ENCODE measurements at regions not wholly inside any gene's neighbourhood (a gene's known extent, or its start where the extent isn't known, plus 50 kb on each side); places are given as distances from the start of the nearest gene placed in this dataset.
A peak's percentile ranks its signal among the peaks of the same experiment; 100 is the strongest.

DNA sequence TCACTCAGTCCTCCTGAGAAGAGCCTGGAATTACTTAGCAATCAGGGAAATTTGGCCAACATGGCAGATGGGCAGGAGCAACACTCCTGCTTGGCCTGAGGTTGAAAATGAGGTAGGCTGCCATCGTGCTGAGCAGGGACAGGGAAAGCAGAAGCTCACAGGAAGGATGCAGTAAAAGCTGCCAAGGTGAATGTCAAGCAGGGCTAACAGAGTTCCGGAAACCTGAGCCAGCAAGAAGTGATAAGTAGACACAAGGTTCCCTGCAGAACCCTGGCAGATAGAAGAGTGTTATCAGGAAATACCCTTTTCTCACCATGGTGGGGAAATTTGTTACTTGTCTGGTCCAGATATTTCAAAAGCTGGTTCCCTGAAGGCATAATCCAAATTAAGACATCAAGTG, 454.3 kb upstream of the MEX3C start:
- TF ChIP-seq, protein P1, sequence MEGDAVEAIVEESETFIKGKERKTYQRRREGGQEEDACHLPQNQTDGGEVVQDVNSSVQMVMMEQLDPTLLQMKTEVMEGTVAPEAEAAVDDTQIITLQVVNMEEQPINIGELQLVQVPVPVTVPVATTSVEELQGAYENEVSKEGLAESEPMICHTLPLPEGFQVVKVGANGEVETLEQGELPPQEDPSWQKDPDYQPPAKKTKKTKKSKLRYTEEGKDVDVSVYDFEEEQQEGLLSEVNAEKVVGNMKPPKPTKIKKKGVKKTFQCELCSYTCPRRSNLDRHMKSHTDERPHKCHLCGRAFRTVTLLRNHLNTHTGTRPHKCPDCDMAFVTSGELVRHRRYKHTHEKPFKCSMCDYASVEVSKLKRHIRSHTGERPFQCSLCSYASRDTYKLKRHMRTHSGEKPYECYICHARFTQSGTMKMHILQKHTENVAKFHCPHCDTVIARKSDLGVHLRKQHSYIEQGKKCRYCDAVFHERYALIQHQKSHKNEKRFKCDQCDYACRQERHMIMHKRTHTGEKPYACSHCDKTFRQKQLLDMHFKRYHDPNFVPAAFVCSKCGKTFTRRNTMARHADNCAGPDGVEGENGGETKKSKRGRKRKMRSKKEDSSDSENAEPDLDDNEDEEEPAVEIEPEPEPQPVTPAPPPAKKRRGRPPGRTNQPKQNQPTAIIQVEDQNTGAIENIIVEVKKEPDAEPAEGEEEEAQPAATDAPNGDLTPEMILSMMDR (conservative IDR thresholded peaks at IDR 0.05) = no peak
- Histone ChIP-seq H3K4me3 (ENCODE audit: low read length) (no peak overlapping the region), H3K4me1 (ENCODE audit: control insufficient read depth, insufficient read depth, low read length) (peaks cover 22% of the 10 kb centered on the region), H3K27me3 (ENCODE audit: control insufficient read depth, insufficient read depth, low read length, poor library complexity, severe bottlenecking) (no peaks in the 10 kb centered on the region), H3K36me3 (ENCODE audit: control insufficient read depth, insufficient read depth, low read length) (no peaks in the 10 kb centered on the region), H3K27ac (ENCODE audit: low read depth, low read length) (no peak overlapping the region), H3K9ac (ENCODE audit: extremely low read depth, low read length, poor library complexity, severe bottlenecking) (no peak overlapping the region), H3K9me3 (ENCODE audit: control insufficient read depth, low read length) (no peaks in the 10 kb centered on the region)
- Mint-ChIP-seq H3K36me3 (ENCODE audit: low read depth) (no peaks in the 10 kb centered on the region), H3K4me1 (peaks cover 41% of the 10 kb centered on the region), H3K9me3 (no peaks in the 10 kb centered on the region), H3K4me3 (no peak overlapping the region), H3K27me3 (ENCODE audit: insufficient read depth) (no peaks in the 10 kb centered on the region), H3K27ac (no peak overlapping the region)
- 67 to 93% methylated on average over 2 of the region's 2 CpGs for WGBS, 2 experiments (ENCODE audit: insufficient coverage in 1 of 2, insufficient read length in 1 of 2)
- no peak for DNase-seq

DNA sequence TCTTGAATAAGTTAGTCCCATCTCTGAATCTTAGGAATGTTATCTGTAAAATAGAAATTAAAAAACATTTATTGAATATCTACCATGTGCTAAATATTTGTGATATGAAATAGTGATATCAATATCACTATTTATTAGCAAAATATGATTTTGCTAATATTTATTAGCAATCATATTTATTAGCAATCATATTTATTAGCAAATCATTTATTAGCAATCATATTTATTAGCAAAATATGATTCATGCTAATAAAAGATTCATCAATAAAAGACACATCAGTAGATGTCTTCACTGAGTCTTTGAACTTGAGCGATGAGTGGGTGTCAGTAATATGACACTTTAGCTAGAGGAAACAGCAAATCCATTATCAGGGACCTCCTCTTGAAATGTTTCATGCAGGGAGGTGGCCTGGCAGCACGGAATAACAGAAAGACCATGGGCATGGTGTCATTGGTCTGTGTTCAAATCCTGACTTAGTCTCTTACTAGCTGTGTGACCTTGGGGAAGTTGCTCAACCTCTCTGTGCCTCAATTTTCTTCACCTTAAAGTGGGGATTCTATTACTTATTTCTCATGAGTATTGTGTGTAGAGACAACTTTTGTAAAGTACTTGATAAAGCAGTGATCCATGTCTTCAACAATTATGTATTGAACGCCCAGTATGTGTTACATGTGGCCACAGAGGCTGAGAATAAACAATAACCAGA, 456.2 kb upstream of the MEX3C start:
- H3K4me1 Mint-ChIP-seq = peaks cover 51% of the 10 kb centered on the region
- 99 to 100% methylated on average over 1 to 3 of the region's 3 CpGs for WGBS, 2 experiments (ENCODE audit: insufficient coverage in 1 of 2, insufficient read length in 1 of 2)
- H3K36me3 Mint-ChIP-seq (ENCODE audit: low read depth) = no peaks in the 10 kb centered on the region

DNA sequence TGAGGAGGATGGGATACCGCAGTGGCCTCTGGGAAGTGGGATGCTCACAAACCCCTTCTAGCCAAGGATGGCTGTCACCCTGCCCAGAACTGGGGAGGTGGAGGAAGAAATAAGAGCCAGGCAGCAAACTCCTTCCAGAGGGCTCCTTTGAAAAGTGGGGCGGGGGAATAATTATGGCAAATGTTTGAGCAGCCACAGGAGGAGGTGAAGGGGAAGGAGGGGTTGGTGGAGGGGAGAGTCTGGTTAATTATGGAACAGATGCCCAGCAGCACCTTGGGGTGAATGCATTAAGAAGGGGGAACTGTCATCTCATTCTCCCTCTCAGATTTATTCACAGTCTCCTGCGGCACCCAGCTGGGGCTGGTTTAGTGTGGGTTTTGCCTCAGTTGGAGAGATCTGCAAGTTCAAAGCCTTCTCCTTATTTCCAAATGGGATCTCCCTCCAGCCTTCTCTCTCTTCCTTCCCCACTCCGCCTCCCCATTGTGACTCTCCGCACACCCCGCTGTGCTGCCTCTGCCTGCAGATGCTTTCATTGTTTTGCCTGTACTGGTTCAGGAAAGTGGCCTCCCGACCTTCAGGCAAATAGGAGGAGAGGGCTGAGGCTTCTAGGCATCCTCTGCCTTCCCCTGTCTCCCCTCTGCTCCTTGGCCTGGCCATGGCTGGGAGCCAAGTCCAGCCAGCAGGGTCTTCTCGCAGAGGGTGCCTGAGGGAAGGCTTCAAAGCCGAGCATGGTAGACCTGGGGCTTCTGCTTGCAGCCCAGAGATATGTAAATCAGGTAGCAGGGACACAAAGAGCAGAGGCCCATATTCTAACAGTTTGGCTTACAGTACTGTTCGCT, 457.2 kb upstream of the MEX3C start:
- H3K4me1 ChIP-seq (ENCODE audit: control insufficient read depth, insufficient read depth, low read length) = peaks cover 32% of the 10 kb centered on the region
- H3K27ac ChIP-seq (ENCODE audit: low read depth, low read length) = peak overlapping the region; percentile 83
- Mint-ChIP-seq H3K27ac (peak overlapping the region; percentile 48), H3K36me3 (ENCODE audit: low read depth) (no peaks in the 10 kb centered on the region), H3K27me3 (ENCODE audit: insufficient read depth) (no peaks in the 10 kb centered on the region), H3K9me3 (no peaks in the 10 kb centered on the region), H3K4me1 (peaks cover 56% of the 10 kb centered on the region), H3K4me3 (no peak overlapping the region)
- H3K27me3 ChIP-seq (ENCODE audit: control insufficient read depth, insufficient read depth, low read length, poor library complexity, severe bottlenecking) = no peaks in the 10 kb centered on the region
- no peaks in the 10 kb centered on the region for H3K9me3 ChIP-seq (ENCODE audit: control insufficient read depth, low read length)
- TF ChIP-seq, protein P1 (conservative IDR thresholded peaks at IDR 0.05) = no peak
- H3K9ac ChIP-seq (ENCODE audit: extremely low read depth, low read length, poor library complexity, severe bottlenecking) = no peak overlapping the region
- DNase-seq = peak; percentile 96
- H3K36me3 ChIP-seq (ENCODE audit: control insufficient read depth, insufficient read depth, low read length) = no peaks in the 10 kb centered on the region
- H3K4me3 ChIP-seq (ENCODE audit: low read length) = peak overlapping the region; percentile 41
- 25 to 46% methylated on average over 4 to 10 of the region's 10 CpGs for WGBS, 2 experiments (ENCODE audit: insufficient coverage in 1 of 2, insufficient read length in 1 of 2)

More for the DNA sequence above, 456.2 kb upstream of the MEX3C start:
- Mint-ChIP-seq H3K9me3 (no peaks in the 10 kb centered on the region), H3K27ac (no peak overlapping the region), H3K4me3 (no peak overlapping the region), H3K27me3 (ENCODE audit: insufficient read depth) (no peaks in the 10 kb centered on the region)
- no peak overlapping the region for H3K27ac ChIP-seq (ENCODE audit: low read depth, low read length)
- H3K27me3 ChIP-seq (ENCODE audit: control insufficient read depth, insufficient read depth, low read length, poor library complexity, severe bottlenecking) = no peaks in the 10 kb centered on the region
- no peak overlapping the region for H3K4me3 ChIP-seq (ENCODE audit: low read length)
- peaks cover 28% of the 10 kb centered on the region for H3K4me1 ChIP-seq (ENCODE audit: control insufficient read depth, insufficient read depth, low read length)
- no peak for DNase-seq
- TF ChIP-seq, protein P1 (conservative IDR thresholded peaks at IDR 0.05) = no peak
- no peaks in the 10 kb centered on the region for H3K9me3 ChIP-seq (ENCODE audit: control insufficient read depth, low read length)
- H3K9ac ChIP-seq (ENCODE audit: extremely low read depth, low read length, poor library complexity, severe bottlenecking) = no peak overlapping the region
- H3K36me3 ChIP-seq (ENCODE audit: control insufficient read depth, insufficient read depth, low read length) = no peaks in the 10 kb centered on the region
